Stimulated activated CD4-positive, alpha-beta T cell treated with anti-CD3 and anti-CD28 coated beads, Interleukin-12 subunit alpha, Interleukin-12 subunit beta, amount 100 ng/mL, for 24 hours (primary cell): ENCODE measurements at regions not wholly inside any gene's neighbourhood (a gene's known extent, or its start where the extent isn't known, plus 50 kb on each side); places are given as distances from the start of the nearest gene placed in this dataset.
"Not testable (repeated sequence)": the region's sequence is repeated elsewhere in the genome, so short reads cannot be mapped to it uniquely, and the experiment has no call there.

Experiments used
- DNase-seq, 2 experiments: peaks; one replicate each; pipeline ENCODE4 v3.0.0-alpha.2; 2020; ENCODE audit warnings: low read depth in 2 of 2

GRCh38 chr14:61602003-61602732, 93.1 kb upstream of the HIF1A start:
- DNase-seq: no peak

- no peak for DNase-seq
These were observed 92.6 kb upstream of the HIF1A start for GRCh38 chr14:61602733-61603077.

- no peak for DNase-seq
These were observed 91.6 kb upstream of the HIF1A start for GRCh38 chr14:61603736-61604135.

GRCh38 chr14:61607570-61608244, 87.6 kb upstream of the HIF1A start:
- no peak for DNase-seq

- no peak for DNase-seq
These were observed 86.8 kb upstream of the HIF1A start for GRCh38 chr14:61608245-61609165.

GRCh38 chr14:61609191-61609843, 86.0 kb upstream of the HIF1A start:
- no peak for DNase-seq

- no peak for DNase-seq
These were observed 85.4 kb upstream of the HIF1A start for GRCh38 chr14:61609884-61610283.

- no peak for DNase-seq
These were observed 84.4 kb upstream of the HIF1A start for GRCh38 chr14:61610900-61611299.

GRCh38 chr14:61611880-61612630, 83.3 kb upstream of the HIF1A start:
- no peak for DNase-seq

GRCh38 chr14:61613006-61613405, 82.3 kb upstream of the HIF1A start:
- not testable (repeated sequence) for DNase-seq

- DNase-seq: no peak
These were observed 80.6 kb upstream of the HIF1A start for GRCh38 chr14:61614693-61615092.

GRCh38 chr14:61615743-61616523, 79.4 kb upstream of the HIF1A start:
- DNase-seq: no peak

- DNase-seq: no peak
These were observed 78.7 kb upstream of the HIF1A start for GRCh38 chr14:61616524-61617185.

- no peak for DNase-seq
These were observed 76.9 kb upstream of the HIF1A start for GRCh38 chr14:61618448-61618847.

- DNase-seq: no peak
These were observed 75.8 kb upstream of the HIF1A start for GRCh38 chr14:61619494-61619893.

- DNase-seq: peak; percentile 37 to 51
These were observed 75.0 kb upstream of the HIF1A start for GRCh38 chr14:61620130-61620946.

- no peak for DNase-seq
These were observed 73.9 kb upstream of the HIF1A start for GRCh38 chr14:61621444-61621843.

GRCh38 chr14:61622051-61622450, 73.3 kb upstream of the HIF1A start:
- no peak for DNase-seq

- DNase-seq: no peak
These were observed 71.4 kb upstream of the HIF1A start for GRCh38 chr14:61623927-61624326.
